ENCODE measurements at regions not wholly inside any gene's neighbourhood (a gene's known extent, or its start where the extent isn't known, plus 50 kb on each side); places are given as distances from the start of the nearest gene placed in this dataset.
"Not testable (repeated sequence)": the region's sequence is repeated elsewhere in the genome, so short reads cannot be mapped to it uniquely, and the experiment has no call there.

DNA sequence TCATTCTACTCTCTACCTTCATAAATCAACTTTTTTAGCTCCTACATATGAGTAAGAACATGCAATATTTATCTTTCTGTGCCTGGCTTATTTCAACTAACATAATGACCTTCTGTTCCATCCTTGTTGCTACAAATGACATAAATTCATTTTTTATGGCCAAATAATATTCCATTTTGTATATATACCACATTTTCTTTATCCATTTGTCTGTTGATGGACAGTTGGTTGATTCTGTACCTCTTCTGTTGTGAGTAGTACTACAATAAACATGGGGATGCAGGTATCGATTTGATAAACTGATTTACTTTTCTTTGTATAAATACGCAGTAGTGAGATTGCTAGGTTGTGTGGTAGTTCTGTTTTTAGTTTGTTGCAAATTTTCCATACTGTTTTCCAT lies 279.5 kb upstream of the NFIA start:
- ChIA-PET CTCF (no interaction called here), POLR2A (no interaction called here)
- Mint-ChIP-seq H3K36me3 (ENCODE audit: low read depth) (no peaks in the 10 kb centered on the region), H3K4me1 (no peaks in the 10 kb centered on the region), H3K27me3 (no peaks in the 10 kb centered on the region), H3K9me3 (peaks cover 2% of the 10 kb centered on the region), H3K4me3 (no peak overlapping the region), H3K27ac (no peak overlapping the region)
- DNase-seq, result no peak

DNA sequence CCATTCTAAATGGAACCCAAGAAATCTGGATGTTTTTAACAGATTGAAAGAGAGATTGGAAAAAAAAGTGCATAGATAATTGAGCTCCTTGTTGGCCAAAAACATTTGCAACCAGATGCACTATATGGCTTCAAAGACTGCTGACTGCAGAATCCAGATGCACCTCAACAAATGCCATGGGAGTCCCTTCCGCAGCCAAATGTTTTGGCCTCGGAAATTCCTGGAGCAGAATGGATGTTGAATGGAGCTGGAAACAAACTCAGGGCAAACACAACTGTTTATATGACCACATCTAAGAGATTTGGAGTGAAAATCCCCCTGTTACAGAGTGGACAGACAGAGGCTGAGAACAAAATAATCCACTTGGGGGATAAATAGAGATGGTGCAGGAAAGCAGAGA lies 285.0 kb upstream of the NFIA start:
- no peak for DNase-seq
- no peaks in the 10 kb centered on the region for H3K4me1 Mint-ChIP-seq
- ChIA-PET POLR2A (interaction anchor here (0.6 kb wide), 1 partner anchor 117 kb away, joined by 3 read pairs; no protein-coding TSS in a partner anchor), CTCF (no interaction called here)
- H3K9me3 Mint-ChIP-seq, result no peaks in the 10 kb centered on the region
- no peak overlapping the region for H3K27ac Mint-ChIP-seq
- H3K4me3 Mint-ChIP-seq, result no peak overlapping the region
- no peaks in the 10 kb centered on the region for H3K27me3 Mint-ChIP-seq
- H3K36me3 Mint-ChIP-seq (ENCODE audit: low read depth), result no peaks in the 10 kb centered on the region

DNA sequence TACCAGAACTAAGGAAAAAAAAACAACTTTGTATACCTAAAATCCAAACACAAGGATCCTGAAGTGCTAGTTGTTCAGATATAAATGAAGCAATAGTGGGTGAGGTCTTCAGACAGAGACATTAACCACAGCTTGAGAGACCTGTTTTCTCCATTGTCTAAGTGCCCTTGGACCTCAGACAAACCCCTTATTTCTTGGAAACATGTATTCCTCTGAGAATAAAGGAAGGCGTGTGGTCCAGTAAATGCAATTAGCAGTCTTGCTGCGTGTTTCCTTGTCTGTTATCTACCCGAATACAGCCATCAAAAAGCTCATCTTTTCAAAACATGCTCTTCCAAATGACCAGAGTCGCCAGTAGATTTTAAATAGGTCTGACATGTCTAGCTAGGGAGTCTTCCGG lies 291.1 kb upstream of the NFIA start:
- no peak overlapping the region for H3K27ac Mint-ChIP-seq
- H3K27me3 Mint-ChIP-seq, result no peaks in the 10 kb centered on the region
- H3K4me1 Mint-ChIP-seq, result no peaks in the 10 kb centered on the region
- DNase-seq, result no peak
- H3K4me3 Mint-ChIP-seq, result no peak overlapping the region
- H3K9me3 Mint-ChIP-seq, result no peaks in the 10 kb centered on the region
- CTCF ChIA-PET, result no interaction called here
- POLR2A ChIA-PET, result no interaction called here
- H3K36me3 Mint-ChIP-seq (ENCODE audit: low read depth), result no peaks in the 10 kb centered on the region

DNA sequence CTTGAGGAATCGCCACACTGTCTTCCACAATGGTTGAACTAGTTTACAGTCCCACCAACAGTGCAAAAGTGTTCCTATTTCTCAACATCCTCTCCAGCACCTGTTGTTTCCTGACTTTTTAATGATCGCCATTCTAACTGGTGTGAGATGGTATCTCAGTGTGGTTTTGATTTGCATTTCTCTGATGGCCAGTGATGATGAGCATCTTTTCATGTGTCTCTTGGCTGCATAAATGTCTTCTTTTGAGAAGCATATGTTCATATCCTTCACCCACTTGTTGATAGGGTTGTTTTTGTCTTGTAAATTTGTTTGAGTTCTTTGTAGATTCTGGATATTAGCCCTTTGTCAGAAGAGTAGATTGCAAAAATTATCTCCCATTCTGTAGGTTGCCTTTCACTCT lies 309.3 kb upstream of the NFIA start:
- H3K9me3 Mint-ChIP-seq, result peaks cover 12% of the 10 kb centered on the region
- H3K27me3 Mint-ChIP-seq; H3K36me3 Mint-ChIP-seq (ENCODE audit: low read depth); H3K27ac Mint-ChIP-seq; DNase-seq; H3K4me1 Mint-ChIP-seq; POLR2A ChIA-PET; CTCF ChIA-PET; H3K4me3 Mint-ChIP-seq: not testable (repeated sequence)

DNA sequence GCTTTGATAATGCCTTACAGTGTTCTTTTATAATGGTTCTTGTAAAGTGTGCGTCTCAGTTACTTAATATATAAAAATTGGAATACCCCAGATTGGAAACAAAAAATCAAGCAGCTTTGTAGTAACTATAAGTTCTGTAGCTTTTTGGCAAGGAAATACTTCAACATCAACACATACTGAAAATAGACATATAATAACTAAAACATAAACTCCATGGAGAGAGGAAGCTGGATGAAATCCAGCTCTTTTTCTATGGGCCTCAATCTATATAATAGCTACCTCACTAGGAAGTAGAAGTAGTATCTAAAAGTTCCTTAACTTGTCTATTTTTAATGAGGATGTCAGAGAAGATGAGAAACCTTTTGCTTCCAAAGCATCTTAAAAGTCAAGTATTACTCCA lies 313.3 kb upstream of the NFIA start:
- Mint-ChIP-seq H3K36me3 (ENCODE audit: low read depth) (no peaks in the 10 kb centered on the region), H3K4me1 (no peaks in the 10 kb centered on the region), H3K9me3 (peaks cover 7% of the 10 kb centered on the region), H3K4me3 (no peak overlapping the region), H3K27ac (no peak overlapping the region), H3K27me3 (no peaks in the 10 kb centered on the region)
- CTCF ChIA-PET, result no interaction called here
- no peak for DNase-seq
- POLR2A ChIA-PET, result no interaction called here

DNA sequence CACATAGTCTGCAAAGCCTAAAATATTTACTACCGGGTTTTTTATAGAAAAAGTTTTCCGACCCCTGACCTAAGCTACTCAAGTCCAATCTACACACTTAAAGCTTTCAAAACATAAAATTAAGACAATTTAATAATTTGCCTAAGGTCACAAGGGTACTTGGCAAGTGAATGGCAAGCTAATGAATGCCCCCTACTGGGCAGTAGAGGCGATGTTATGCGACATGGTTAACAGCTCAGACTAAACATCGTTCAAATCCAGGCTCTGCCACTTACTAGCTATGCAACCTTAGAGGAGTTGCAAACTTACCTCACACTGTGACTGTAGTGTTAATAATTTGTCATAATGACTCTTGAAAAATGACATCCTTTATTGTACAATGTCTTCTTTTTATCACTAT lies 317.2 kb upstream of the NFIA start:
- Mint-ChIP-seq H3K4me3 (no peak overlapping the region), H3K36me3 (ENCODE audit: low read depth) (no peaks in the 10 kb centered on the region), H3K27ac (no peak overlapping the region), H3K4me1 (no peaks in the 10 kb centered on the region), H3K9me3 (no peaks in the 10 kb centered on the region), H3K27me3 (no peaks in the 10 kb centered on the region)
- ChIA-PET CTCF (no interaction called here), POLR2A (no interaction called here)
- DNase-seq, result peak; percentile 8

DNA sequence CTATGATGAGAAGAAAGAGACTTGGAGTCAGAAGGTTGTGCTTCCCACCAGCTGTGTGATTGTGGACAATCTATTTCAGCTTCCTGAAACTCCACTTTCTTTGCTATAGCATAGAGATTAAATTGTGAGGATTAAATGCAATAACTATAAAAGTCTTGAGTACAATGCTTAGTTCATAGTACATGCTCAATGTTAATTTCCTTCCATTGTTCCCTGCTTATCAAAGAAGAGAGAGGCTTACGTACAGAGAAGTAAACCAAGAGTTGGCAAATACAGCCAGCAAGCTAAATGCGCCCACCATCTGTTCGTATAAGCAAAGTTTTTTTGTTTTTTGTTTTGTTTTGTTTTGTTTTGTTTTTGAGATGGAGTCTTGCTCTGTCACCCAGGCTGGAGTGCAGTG lies 317.9 kb upstream of the NFIA start:
- Mint-ChIP-seq H3K4me1 (no peaks in the 10 kb centered on the region), H3K27me3 (no peaks in the 10 kb centered on the region), H3K9me3 (no peaks in the 10 kb centered on the region), H3K27ac (no peak overlapping the region), H3K4me3 (no peak overlapping the region), H3K36me3 (ENCODE audit: low read depth) (no peaks in the 10 kb centered on the region)
- ChIA-PET CTCF (no interaction called here), POLR2A (no interaction called here)
- no peak for DNase-seq

DNA sequence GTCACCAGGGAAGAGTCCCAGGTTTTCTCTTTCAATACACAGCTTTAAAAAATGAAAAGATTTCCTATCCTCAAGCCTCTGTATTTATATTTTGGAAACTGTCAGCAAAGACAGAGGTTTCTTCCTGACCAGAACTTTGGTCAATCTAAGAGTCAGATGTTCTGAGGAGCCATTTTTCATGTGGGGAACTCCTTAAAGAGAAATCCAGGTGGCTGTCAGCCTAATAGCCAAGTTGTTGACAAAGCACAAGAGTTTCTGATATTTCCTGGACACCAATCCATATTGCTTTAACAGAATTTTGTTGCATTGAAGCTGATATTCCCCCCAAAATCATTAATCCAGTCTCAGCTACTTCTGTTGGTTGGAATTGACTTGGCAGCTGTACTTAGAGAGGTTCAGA lies 318.6 kb upstream of the NFIA start:
- CTCF ChIA-PET, result no interaction called here
- Mint-ChIP-seq H3K36me3 (ENCODE audit: low read depth) (no peaks in the 10 kb centered on the region), H3K4me1 (no peaks in the 10 kb centered on the region), H3K9me3 (no peaks in the 10 kb centered on the region), H3K27me3 (no peaks in the 10 kb centered on the region), H3K4me3 (no peak overlapping the region), H3K27ac (no peak overlapping the region)
- no peak for DNase-seq
- POLR2A ChIA-PET, result no interaction called here

DNA sequence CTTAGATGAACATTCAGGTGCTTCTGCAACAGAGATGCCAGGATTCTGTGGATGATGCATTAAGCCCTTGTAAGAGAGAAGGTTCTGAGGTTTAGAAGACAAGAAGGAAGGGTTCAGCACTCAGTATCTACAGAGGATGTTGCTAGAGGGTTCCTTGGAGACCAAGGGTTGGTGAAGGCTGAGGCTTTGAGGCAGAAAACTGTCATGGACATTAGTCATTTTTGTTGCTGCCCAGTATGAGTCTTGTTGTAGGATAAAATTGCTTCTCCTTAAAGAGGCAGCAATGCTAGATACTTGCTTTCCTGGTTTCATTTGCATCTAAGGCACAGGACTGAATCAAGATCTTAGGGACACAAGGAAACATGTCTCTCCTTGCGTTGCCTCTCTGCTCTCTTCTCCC lies 319.4 kb upstream of the NFIA start:
- no peak for DNase-seq
- no peaks in the 10 kb centered on the region for H3K9me3 Mint-ChIP-seq
- no peak overlapping the region for H3K4me3 Mint-ChIP-seq
- POLR2A ChIA-PET, result no interaction called here
- H3K27ac Mint-ChIP-seq, result no peak overlapping the region
- CTCF ChIA-PET, result no interaction called here
- no peaks in the 10 kb centered on the region for H3K27me3 Mint-ChIP-seq
- H3K36me3 Mint-ChIP-seq (ENCODE audit: low read depth), result no peaks in the 10 kb centered on the region
- no peaks in the 10 kb centered on the region for H3K4me1 Mint-ChIP-seq

DNA sequence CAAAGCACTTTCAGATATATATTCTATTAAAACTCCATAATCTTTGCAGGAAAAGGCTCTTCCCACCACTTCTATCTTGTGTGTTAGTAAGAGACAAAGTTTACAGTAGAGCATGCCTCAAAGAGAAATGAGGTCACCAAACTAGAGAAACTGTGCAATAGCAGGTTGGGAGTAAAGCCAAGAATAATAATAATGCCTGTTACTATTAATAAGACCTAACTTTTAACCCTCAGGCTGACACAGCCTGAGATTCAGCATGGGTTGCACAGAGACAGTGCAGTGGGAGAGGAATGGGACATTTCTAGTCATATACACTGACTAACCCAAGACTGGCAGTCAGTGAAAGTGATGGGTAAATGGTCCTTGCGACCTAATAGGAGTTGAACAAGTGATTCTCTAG lies 320.2 kb upstream of the NFIA start:
- no peak overlapping the region for H3K4me3 Mint-ChIP-seq
- no peak overlapping the region for H3K27ac Mint-ChIP-seq
- H3K36me3 Mint-ChIP-seq (ENCODE audit: low read depth), result no peaks in the 10 kb centered on the region
- H3K27me3 Mint-ChIP-seq, result no peaks in the 10 kb centered on the region
- ChIA-PET CTCF (no interaction called here), POLR2A (no interaction called here)
- no peak for DNase-seq
- no peaks in the 10 kb centered on the region for H3K9me3 Mint-ChIP-seq
- H3K4me1 Mint-ChIP-seq, result no peaks in the 10 kb centered on the region

DNA sequence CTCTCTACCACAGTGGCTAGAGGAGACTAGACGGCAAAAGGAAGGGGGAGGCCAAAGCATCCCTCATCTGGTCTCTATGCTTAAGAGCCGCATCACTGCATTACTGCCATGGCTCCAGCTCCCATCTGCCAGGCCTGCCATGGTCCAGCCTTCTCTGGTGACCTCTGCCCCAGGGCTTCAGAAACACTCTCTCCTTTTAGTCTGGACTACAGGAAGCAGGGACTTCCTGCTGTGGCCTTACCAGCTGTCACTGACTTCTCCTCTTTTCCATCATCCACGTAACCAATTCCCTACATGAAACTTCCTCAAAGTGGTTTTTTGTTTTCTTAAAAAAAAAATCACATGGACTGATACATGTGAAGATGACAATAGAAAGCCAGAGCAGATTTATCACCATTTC lies 323.1 kb upstream of the NFIA start:
- H3K27me3 Mint-ChIP-seq, result no peaks in the 10 kb centered on the region
- no peaks in the 10 kb centered on the region for H3K36me3 Mint-ChIP-seq (ENCODE audit: low read depth)
- no peak for DNase-seq
- no peaks in the 10 kb centered on the region for H3K4me1 Mint-ChIP-seq
- ChIA-PET CTCF (interaction anchor here (0.6 kb wide), 1 partner anchor 365 kb away, joined by 3 read pairs; no protein-coding TSS in a partner anchor), POLR2A (no interaction called here)
- no peak overlapping the region for H3K4me3 Mint-ChIP-seq
- no peak overlapping the region for H3K27ac Mint-ChIP-seq
- no peaks in the 10 kb centered on the region for H3K9me3 Mint-ChIP-seq

DNA sequence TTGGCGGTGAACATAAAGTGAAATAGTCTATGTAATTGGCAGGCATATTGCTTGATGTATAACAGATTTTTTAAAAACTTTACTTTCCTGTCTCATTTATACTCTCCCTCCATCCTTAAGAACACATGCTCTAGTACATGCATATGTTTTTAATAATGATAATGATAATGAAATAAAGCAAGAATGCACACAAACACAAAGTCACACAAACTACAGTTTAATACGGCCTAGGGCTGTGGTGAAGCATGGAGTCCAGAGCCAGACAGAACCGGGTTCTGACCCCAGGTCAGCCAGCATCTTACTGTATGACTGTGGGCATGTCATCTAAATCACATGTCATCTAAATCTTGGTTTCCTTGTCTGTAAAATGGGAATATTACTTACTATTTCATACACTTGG lies 324.9 kb upstream of the NFIA start:
- H3K4me1 Mint-ChIP-seq, result no peaks in the 10 kb centered on the region
- POLR2A ChIA-PET, result interaction anchor here (0.7 kb wide), 1 partner anchor 734 kb away, joined by 4 read pairs; no protein-coding TSS in a partner anchor
- no peaks in the 10 kb centered on the region for H3K36me3 Mint-ChIP-seq (ENCODE audit: low read depth)
- H3K9me3 Mint-ChIP-seq, result no peaks in the 10 kb centered on the region
- no peak overlapping the region for H3K27ac Mint-ChIP-seq
- no peaks in the 10 kb centered on the region for H3K27me3 Mint-ChIP-seq
- CTCF ChIA-PET, result no interaction called here
- H3K4me3 Mint-ChIP-seq, result no peak overlapping the region
- DNase-seq, result no peak

DNA sequence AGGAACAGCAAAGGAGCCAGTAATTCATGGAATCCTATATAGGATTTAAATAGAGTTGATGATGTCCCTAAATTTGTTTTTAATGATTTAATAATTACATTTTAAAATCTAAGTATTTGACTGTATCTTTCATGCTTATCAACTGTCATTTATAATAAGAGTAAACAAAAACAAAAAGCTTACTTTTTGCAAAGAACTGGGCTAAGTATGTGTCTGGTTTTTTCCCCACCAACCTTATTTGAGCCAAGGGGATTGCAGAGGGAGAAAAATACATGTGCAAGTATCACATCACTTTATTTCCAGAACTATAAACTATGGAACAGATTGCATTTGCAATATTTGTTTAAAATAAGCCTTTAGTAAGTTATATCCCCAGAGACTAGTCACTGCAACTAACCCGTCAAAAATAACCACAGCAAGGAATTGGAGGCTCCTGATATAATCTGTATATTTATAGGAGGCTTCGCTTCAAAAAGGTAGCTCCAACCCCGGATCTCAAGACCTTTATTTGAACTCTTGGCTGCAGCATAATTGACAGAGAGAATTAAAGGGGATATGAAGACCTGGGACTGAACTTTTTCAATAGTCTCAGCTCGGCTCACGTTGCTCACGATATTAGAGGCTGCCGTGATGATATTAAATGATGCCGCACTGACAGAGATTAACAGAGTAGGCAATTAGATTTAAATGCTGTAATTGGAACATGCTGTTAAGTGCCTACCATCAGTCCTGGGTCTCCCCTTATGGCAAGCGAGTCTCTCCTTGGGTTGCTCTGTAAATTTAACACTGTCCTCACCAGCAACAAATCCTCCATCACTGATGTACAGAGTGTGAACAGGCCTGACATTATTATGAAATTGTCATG lies 329.1 kb upstream of the NFIA start:
- H3K9me3 Mint-ChIP-seq, result no peaks in the 10 kb centered on the region
- H3K27ac Mint-ChIP-seq, result no peak overlapping the region
- ChIA-PET POLR2A (no interaction called here), CTCF (no interaction called here)
- H3K4me1 Mint-ChIP-seq, result no peaks in the 10 kb centered on the region
- no peaks in the 10 kb centered on the region for H3K27me3 Mint-ChIP-seq
- DNase-seq, result no peak
- H3K36me3 Mint-ChIP-seq (ENCODE audit: low read depth), result no peaks in the 10 kb centered on the region
- H3K4me3 Mint-ChIP-seq, result no peak overlapping the region

DNA sequence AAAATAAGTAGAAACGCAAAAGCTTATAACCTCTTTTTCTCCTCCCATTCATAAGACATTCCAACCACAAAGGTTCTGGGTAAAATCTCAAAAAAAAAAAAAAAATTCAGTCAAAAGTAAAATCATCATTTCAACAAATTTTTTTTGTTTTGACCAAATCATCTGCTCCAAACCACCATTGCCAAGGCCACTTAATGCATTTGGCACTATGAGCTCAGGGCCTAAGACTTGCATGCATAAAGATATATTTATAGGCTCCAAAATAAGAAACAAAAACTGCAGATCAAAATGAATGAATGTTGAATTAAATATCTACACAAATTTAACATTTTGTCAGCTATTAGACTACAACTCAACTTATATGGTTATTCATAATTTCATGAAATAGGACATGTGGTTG lies 331.1 kb upstream of the NFIA start:
- ChIA-PET POLR2A (no interaction called here), CTCF (no interaction called here)
- Mint-ChIP-seq H3K4me3 (no peak overlapping the region), H3K4me1 (no peaks in the 10 kb centered on the region), H3K9me3 (no peaks in the 10 kb centered on the region), H3K36me3 (ENCODE audit: low read depth) (no peaks in the 10 kb centered on the region), H3K27ac (no peak overlapping the region), H3K27me3 (no peaks in the 10 kb centered on the region)
- DNase-seq, result no peak

All from activated CD4-positive, alpha-beta T cell treated with anti-CD3 and anti-CD28 coated beads, Interleukin-2, amount 10 ng/mL, durations not matched to agents 7 days and 5 days (primary cell).